PC-9 (cell line): ENCODE measurements at regions not wholly inside any gene's neighbourhood (a gene's known extent, or its start where the extent isn't known, plus 50 kb on each side); places are given as distances from the start of the nearest gene placed in this dataset.

ENCODE experiments used
- CTCF ChIP-seq: fragments of 200-600 bp; sonication (generic); conservative IDR thresholded peaks from 2 replicates; pipeline ENCODE4 v1.6.1; 2017; ENCODE audit warnings: mixed run types, antibody characterized with exemption, mild to moderate bottlenecking, moderate library complexity
- EZH2 ChIP-seq: fragments of 200-600 bp; sonication (generic); IDR thresholded peaks from 2 replicates; pipeline ENCODE4 v1.8.0; 2017; ENCODE audit warnings: antibody characterized with exemption, low read depth

DNA sequence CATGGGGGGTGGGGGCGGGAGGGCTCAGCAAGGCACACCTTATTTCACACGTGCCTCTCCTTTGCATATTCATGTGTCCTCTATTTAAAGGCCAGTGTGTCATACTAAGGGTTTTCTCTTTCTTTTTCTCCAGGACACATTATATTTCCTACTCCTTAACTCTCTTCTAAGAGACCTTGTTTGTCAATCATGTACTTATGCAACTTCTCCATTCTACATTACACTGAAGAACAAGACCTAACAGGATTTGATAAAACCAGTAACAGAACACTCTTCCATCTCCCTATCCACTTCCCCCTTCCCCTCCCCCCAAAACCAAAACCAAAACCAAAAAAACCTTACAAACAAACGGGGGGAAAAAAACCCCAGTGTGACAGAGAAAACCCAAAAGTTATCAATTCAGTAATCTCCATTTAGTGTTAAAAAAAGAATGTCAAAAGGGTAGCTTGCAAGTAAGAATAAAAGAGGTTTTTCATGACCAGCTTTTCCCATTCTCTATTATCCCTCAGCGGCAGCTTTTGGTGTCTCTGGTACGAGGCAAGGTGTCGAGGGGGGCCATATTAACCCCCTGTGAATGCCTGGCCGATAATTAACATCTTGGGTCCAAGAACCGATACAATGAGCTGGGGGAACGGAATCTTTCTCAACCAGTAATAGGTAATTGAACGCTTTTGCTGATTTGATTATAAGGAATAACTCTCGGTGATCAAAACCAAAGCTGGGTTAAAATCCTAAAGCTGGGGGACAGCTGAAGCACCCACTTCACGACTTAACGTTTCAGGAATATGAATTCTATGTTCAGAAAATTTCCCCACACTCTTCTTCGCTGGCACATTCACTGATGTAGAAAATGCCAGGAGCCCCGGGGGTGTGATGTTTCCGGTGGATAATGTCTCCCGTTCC, 191.0 kb upstream of the TCF4 start:
- no peak for TF ChIP-seq CTCF
- TF ChIP-seq EZH2, result no peak
